ENCODE measurements at regions not wholly inside any gene's neighbourhood (a gene's known extent, or its start where the extent isn't known, plus 50 kb on each side); places are given as distances from the start of the nearest gene placed in this dataset.

- TF ChIP-seq SNAI2 (CRISPR knock-in tag; IDR thresholded peaks at IDR 0.05) (no peak), OSR1 (CRISPR knock-in tag; IDR thresholded peaks at IDR 0.05) (no peak), ZNF565 (CRISPR knock-in tag; conservative IDR thresholded peaks at IDR 0.05; ENCODE audit: low read depth) (no peak), ARNTL (CRISPR knock-in tag; IDR thresholded peaks at IDR 0.05; ENCODE audit: borderline replicate concordance, low read depth) (no peak), GLIS3 (CRISPR knock-in tag; IDR thresholded peaks at IDR 0.05) (no peak), ZFP3 (CRISPR knock-in tag; IDR thresholded peaks at IDR 0.05) (no peak), BACH2 (CRISPR knock-in tag; IDR thresholded peaks at IDR 0.05; ENCODE audit: borderline replicate concordance) (no peak), CREB5 (CRISPR knock-in tag; IDR thresholded peaks at IDR 0.05; ENCODE audit: low read depth) (no peak), CSDC2 (CRISPR knock-in tag; IDR thresholded peaks at IDR 0.05) (no peak), RARB (CRISPR knock-in tag; IDR thresholded peaks at IDR 0.05) (no peak), ZFP30 (CRISPR knock-in tag; IDR thresholded peaks at IDR 0.05) (no peak), TOX (CRISPR knock-in tag; IDR thresholded peaks at IDR 0.05; ENCODE audit: borderline replicate concordance) (no peak), PATZ1 (CRISPR knock-in tag; IDR thresholded peaks at IDR 0.05; ENCODE audit: borderline replicate concordance) (no peak), TSHZ2 (CRISPR knock-in tag; IDR thresholded peaks at IDR 0.05) (no peak)
Observed at GRCh38 chr14:48925184-48925583, 661.0 kb downstream of the RPS29 start.

All from SK-N-SH treated with all-trans-retinoic acid at 6 μM for 48 hours (cell line).